Hepatocyte (in vitro differentiated cells): ENCODE measurements at regions not wholly inside any gene's neighbourhood (a gene's known extent, or its start where the extent isn't known, plus 50 kb on each side); places are given as distances from the start of the nearest gene placed in this dataset.

ENCODE experiments used
- DNase-seq: peaks from one replicate; pipeline ENCODE4 v3.0.0-alpha.2; 2016; ENCODE audit warnings: low spot score
- H2AFZ ChIP-seq: fragments of 200-600 bp; sonication (generic); 2 replicates; pipeline ENCODE4 v1.6.0; 2016; ENCODE audit warnings: antibody characterized with exemption, mild to moderate bottlenecking
- H3K27ac ChIP-seq: fragments of 200-600 bp; sonication (generic); 2 replicates; pipeline ENCODE4 v1.5.1; 2016; ENCODE audit warnings: mild to moderate bottlenecking
- H3K27me3 ChIP-seq: fragments of 200-600 bp; sonication (generic); 2 replicates; pipeline ENCODE4 v1.6.1; 2016
- H3K36me3 ChIP-seq: fragments of 200-600 bp; sonication (generic); replicated peaks from 2 replicates; pipeline ENCODE4 v1.5.1; 2016; ENCODE audit warnings: low read depth; ENCODE audit not compliant: insufficient read depth
- H3K4me1 ChIP-seq: fragments of 200-600 bp; sonication (generic); 2 replicates; pipeline ENCODE4 v1.5.1; 2016; ENCODE audit warnings: mild to moderate bottlenecking, moderate library complexity; ENCODE audit not compliant: insufficient read depth
- H3K4me2 ChIP-seq: fragments of 200-600 bp; sonication (generic); 2 replicates; pipeline ENCODE4 v1.6.0; 2016
- H3K4me3 ChIP-seq: fragments of 200-600 bp; sonication (generic); 2 replicates; pipeline ENCODE4 v1.5.1; 2016; ENCODE audit warnings: mild to moderate bottlenecking
- H3K79me2 ChIP-seq: fragments of 200-600 bp; sonication (generic); 2 replicates; pipeline ENCODE4 v1.6.0; 2017; ENCODE audit warnings: mild to moderate bottlenecking
- H3K9me2 ChIP-seq: fragments of 200-600 bp; sonication (generic); replicated peaks from 2 replicates; pipeline ENCODE4 v1.6.0; 2017; ENCODE audit warnings: mild to moderate bottlenecking; ENCODE audit not compliant: insufficient read depth
- H3K9me3 ChIP-seq: fragments of 200-600 bp; sonication (generic); 2 replicates; pipeline ENCODE4 v1.5.1; 2016; ENCODE audit warnings: low read depth, mild to moderate bottlenecking
- H4K20me1 ChIP-seq: fragments of 200-600 bp; sonication (generic); 2 replicates; pipeline ENCODE4 v1.6.0; 2016; ENCODE audit warnings: mild to moderate bottlenecking; ENCODE audit not compliant: insufficient read depth, poor library complexity, severe bottlenecking
- EZH2 ChIP-seq: fragments of 200-600 bp; sonication (generic); IDR thresholded peaks from 2 replicates; pipeline ENCODE4 v1.6.1; 2016; ENCODE audit warnings: antibody characterized with exemption, mild to moderate bottlenecking, borderline replicate concordance
- EZH2phosphoT487 ChIP-seq: fragments of 200-600 bp; sonication (generic); IDR thresholded peaks from one replicate; pipeline ENCODE4 v1.6.1; 2018; ENCODE audit warnings: antibody characterized with exemption, mild to moderate bottlenecking, low read depth, moderate library complexity; ENCODE audit not compliant: unreplicated experiment, severe bottlenecking
- WGBS: methylation state at CpG from one replicate; pipeline ENCODE4 v1.1.6; 2016; ENCODE audit warnings: low lambda C conversion rate; ENCODE audit errors: missing lambda C conversion rate; 5-methylcytosine and 5-hydroxymethylcytosine counted together
- TF ChIP-seq, protein P1 (sequence below): fragments of 200-600 bp; sonication (generic); IDR thresholded peaks from 2 replicates; pipeline ENCODE4 v1.5.1; 2016; ENCODE audit warnings: antibody characterized with exemption, mild to moderate bottlenecking; ENCODE audit not compliant: poor library complexity

DNA sequence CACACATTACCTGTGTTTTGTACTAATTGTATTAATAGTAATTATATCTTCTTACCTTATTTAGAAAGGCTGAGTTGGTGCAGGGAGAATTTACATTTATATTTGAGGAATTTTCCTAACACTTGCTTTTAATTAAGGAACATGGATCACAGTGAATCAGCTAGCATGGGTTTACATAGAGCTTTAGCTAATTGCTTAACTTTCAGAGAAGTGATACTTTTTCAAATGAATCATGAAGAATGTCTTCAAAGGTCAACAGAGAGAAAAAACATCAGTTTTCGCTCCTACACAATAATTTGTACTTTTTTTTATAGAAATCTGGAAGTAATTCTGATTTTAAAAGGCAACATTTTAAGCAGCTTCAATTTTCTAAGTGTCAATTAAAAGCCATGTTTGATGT, 195.0 kb upstream of the HEY2 start:
- H3K36me3 ChIP-seq = no peaks in the 10 kb centered on the region
- no peaks in the 10 kb centered on the region for H3K79me2 ChIP-seq
- H4K20me1 ChIP-seq = no peaks in the 10 kb centered on the region
- no peak overlapping the region for H3K27ac ChIP-seq
- no peaks in the 10 kb centered on the region for H3K9me2 ChIP-seq
- 59% methylated on average over 1 of the region's 1 CpG for WGBS
- H2AFZ ChIP-seq = no peak overlapping the region
- TF ChIP-seq EZH2 (no peak), EZH2phosphoT487 (no peak)
- TF ChIP-seq, protein P1, sequence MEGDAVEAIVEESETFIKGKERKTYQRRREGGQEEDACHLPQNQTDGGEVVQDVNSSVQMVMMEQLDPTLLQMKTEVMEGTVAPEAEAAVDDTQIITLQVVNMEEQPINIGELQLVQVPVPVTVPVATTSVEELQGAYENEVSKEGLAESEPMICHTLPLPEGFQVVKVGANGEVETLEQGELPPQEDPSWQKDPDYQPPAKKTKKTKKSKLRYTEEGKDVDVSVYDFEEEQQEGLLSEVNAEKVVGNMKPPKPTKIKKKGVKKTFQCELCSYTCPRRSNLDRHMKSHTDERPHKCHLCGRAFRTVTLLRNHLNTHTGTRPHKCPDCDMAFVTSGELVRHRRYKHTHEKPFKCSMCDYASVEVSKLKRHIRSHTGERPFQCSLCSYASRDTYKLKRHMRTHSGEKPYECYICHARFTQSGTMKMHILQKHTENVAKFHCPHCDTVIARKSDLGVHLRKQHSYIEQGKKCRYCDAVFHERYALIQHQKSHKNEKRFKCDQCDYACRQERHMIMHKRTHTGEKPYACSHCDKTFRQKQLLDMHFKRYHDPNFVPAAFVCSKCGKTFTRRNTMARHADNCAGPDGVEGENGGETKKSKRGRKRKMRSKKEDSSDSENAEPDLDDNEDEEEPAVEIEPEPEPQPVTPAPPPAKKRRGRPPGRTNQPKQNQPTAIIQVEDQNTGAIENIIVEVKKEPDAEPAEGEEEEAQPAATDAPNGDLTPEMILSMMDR = no peak
- H3K27me3 ChIP-seq = peaks cover 3% of the 10 kb centered on the region
- no peak overlapping the region for H3K4me3 ChIP-seq
- H3K9me3 ChIP-seq = no peaks in the 10 kb centered on the region
- H3K4me1 ChIP-seq = no peaks in the 10 kb centered on the region
- no peak overlapping the region for H3K4me2 ChIP-seq
- no peak for DNase-seq

DNA sequence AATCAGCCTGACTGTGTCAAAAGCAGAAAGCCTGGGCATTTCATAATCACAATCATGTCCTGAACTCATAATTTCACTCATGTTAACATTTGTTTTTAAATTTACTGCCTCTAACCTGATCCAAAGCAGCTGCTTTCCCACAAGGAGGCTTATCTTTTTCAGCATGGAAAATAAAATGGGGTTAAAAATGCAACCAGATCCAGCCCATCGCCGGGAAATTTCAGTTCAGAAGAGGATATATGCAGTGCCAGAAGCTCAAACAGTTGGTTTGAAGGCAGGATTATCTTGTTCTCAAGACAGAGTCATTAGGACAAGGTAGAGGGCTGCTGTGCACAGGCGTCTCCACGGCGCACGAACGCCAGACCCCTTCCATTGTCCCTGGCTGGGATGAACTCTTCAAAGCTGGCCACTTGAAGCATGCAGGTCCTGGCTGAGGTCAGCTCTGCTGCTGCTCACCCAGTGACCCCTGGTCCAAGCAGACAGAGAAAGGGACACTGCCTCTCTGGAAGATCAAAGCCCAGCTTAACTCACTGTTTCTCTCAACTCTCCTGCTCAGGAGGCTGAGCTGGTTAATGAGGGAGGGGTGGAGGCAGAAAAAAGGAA, 191.1 kb upstream of the HEY2 start:
- DNase-seq = no peak

DNA sequence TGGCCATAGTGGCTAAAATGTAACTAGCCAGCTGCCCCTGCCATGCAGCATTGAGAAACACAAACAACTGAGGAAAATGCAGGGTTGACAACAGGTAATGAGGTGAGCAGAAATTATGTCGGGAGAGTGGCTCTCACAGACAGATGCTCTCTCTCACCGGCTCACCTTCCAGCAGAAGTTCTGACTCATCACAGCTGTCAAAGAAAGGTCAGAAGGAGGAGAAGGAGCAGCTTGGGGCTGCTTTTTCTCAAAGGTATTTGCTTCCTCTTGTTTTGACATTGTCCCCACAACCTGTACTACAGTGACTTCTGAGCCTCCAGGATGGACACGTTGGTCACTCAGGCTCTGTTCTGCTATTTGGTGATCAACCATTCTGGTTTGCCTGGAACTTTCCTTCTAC, 190.5 kb upstream of the HEY2 start:
- H3K27ac ChIP-seq = no peak overlapping the region
- no peaks in the 10 kb centered on the region for H3K9me3 ChIP-seq
- H3K9me2 ChIP-seq = no peaks in the 10 kb centered on the region
- H3K4me3 ChIP-seq = no peak overlapping the region
- peak overlapping the region; percentile 41 for H3K4me2 ChIP-seq
- no peaks in the 10 kb centered on the region for H3K4me1 ChIP-seq
- H3K27me3 ChIP-seq = no peaks in the 10 kb centered on the region
- no peaks in the 10 kb centered on the region for H3K36me3 ChIP-seq
- no peak overlapping the region for H2AFZ ChIP-seq
- 18% methylated on average over 3 of the region's 3 CpGs for WGBS
- no peak for TF ChIP-seq EZH2
- TF ChIP-seq EZH2phosphoT487 = no peak
- TF ChIP-seq, protein P1 = no peak
- peak; percentile 34 for DNase-seq
- no peaks in the 10 kb centered on the region for H3K79me2 ChIP-seq
- H4K20me1 ChIP-seq = no peaks in the 10 kb centered on the region

More for the DNA sequence above, 191.1 kb upstream of the HEY2 start:
- Histone ChIP-seq H3K27me3 (no peaks in the 10 kb centered on the region), H4K20me1 (no peaks in the 10 kb centered on the region), H3K9me2 (no peaks in the 10 kb centered on the region), H3K4me1 (no peaks in the 10 kb centered on the region), H3K4me2 (peak overlapping the region; percentile 41), H3K4me3 (no peak overlapping the region), H3K27ac (no peak overlapping the region), H3K9me3 (no peaks in the 10 kb centered on the region), H3K79me2 (no peaks in the 10 kb centered on the region), H2AFZ (no peak overlapping the region), H3K36me3 (no peaks in the 10 kb centered on the region)
- WGBS = 38% methylated on average over 7 of the region's 7 CpGs
- TF ChIP-seq EZH2phosphoT487 (no peak), EZH2 (no peak)
- TF ChIP-seq, protein P1 = no peak

DNA sequence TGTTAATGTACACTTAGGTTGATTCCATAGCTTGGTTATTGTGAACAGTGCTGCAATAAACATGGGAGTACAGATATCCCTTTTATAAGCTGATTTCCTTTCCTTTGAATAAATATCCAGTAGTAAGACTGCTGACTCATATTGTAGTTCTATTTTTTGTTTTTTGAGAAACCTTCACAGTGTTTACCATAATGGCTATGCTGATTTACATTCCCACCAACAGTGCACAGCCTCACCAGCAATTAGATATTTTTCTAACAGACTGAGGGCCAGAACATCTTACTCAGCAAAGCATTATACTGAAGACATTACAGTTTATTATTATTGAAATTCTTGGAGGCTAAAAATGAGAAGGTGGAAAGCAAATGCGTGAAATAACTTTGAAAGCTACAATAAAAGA, 187.3 kb upstream of the HEY2 start:
- H2AFZ ChIP-seq = no peak overlapping the region
- H3K36me3 ChIP-seq = no peaks in the 10 kb centered on the region
- H3K4me2 ChIP-seq = no peak overlapping the region
- H3K9me2 ChIP-seq = no peaks in the 10 kb centered on the region
- H4K20me1 ChIP-seq = no peaks in the 10 kb centered on the region
- no peak overlapping the region for H3K27ac ChIP-seq
- no peaks in the 10 kb centered on the region for H3K79me2 ChIP-seq
- no peaks in the 10 kb centered on the region for H3K27me3 ChIP-seq
- H3K4me1 ChIP-seq = no peaks in the 10 kb centered on the region
- TF ChIP-seq, protein P1 = no peak
- TF ChIP-seq EZH2phosphoT487 (no peak), EZH2 (no peak)
- 91% methylated on average over 1 of the region's 1 CpG for WGBS
- no peaks in the 10 kb centered on the region for H3K9me3 ChIP-seq
- DNase-seq = no peak
- H3K4me3 ChIP-seq = no peak overlapping the region
